ENCODE measurements at regions not wholly inside any gene's neighbourhood (a gene's known extent, or its start where the extent isn't known, plus 50 kb on each side); places are given as distances from the start of the nearest gene placed in this dataset.
"Not testable (repeated sequence)": the region's sequence is repeated elsewhere in the genome, so short reads cannot be mapped to it uniquely, and the experiment has no call there.

DNA sequence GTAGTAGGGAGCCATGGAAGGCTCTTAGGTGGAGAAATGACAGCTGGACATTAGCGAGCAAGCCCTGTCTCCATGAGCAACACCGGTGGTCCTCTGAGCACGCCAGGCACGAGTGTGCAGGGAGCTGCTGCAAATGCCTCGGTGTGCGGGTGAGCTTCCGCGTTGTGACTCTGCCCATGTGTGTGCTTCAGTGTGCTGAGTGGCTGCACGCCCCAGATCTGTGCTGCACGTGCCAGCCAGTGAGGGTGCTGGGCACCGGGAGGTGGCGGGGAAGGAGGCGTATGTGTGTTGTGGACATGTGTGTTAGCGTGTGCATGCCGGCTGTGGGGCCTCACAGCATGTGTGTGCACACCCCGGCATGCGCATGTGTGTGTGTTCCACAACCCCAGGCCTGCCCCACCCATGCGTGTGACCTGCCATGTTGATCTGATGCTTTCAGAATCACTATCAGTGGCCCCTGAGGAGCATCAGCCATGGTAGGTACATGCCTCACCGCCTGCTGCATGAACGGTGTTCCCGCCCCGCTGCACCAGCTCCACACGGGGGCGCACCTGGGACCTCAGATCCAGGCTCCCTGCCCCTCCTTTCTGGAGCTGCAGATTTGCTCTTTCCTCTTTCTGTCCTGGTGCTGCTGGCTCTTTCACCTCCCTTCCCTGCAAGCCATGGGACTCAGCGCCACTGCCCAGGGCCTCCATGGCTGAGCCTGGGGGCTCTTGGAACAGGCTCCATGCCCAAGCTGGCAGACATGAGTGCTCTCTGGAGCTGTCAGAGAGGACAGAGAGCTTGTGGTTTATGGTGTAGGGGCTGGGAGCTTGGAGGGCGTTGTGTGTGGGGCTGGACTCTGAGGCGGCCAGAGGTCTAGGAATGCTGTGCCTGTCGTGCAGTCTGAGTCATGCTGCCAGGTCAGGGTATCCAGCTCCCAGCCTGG, 169.4 kb downstream of the TBC1D2B start:
- TF ChIP-seq, protein P1, sequence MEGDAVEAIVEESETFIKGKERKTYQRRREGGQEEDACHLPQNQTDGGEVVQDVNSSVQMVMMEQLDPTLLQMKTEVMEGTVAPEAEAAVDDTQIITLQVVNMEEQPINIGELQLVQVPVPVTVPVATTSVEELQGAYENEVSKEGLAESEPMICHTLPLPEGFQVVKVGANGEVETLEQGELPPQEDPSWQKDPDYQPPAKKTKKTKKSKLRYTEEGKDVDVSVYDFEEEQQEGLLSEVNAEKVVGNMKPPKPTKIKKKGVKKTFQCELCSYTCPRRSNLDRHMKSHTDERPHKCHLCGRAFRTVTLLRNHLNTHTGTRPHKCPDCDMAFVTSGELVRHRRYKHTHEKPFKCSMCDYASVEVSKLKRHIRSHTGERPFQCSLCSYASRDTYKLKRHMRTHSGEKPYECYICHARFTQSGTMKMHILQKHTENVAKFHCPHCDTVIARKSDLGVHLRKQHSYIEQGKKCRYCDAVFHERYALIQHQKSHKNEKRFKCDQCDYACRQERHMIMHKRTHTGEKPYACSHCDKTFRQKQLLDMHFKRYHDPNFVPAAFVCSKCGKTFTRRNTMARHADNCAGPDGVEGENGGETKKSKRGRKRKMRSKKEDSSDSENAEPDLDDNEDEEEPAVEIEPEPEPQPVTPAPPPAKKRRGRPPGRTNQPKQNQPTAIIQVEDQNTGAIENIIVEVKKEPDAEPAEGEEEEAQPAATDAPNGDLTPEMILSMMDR (IDR thresholded peaks at IDR 0.05) = peak in 1 of 3 experiments; percentile 13
- no peak for TF ChIP-seq EP300 (IDR thresholded peaks at IDR 0.05)
- TF ChIP-seq POLR2A (IDR thresholded peaks at IDR 0.05; ENCODE audit: low read depth) = no peak
- no peak for DNase-seq (ENCODE audit: extremely low spot score)
- H3K36me3 ChIP-seq = no peaks in the 10 kb centered on the region
- peaks cover 0 to 40% (median 0%) of the 10 kb centered on the region in 4 donors for H3K27me3 ChIP-seq
- intact Hi-C loops (cut with DNase I) = no loop called here
- no peak overlapping the region for H3K27ac ChIP-seq (replicated peaks in 1 of 4)
- WGBS = 60% methylated on average over 27 of the region's 28 CpGs
- H3K4me1 ChIP-seq = peaks cover 0 to 7% (median 2%) of the 10 kb centered on the region in 4 donors
- no peaks in the 10 kb centered on the region for H3K9me3 ChIP-seq
- no peak overlapping the region for H3K4me3 ChIP-seq

DNA sequence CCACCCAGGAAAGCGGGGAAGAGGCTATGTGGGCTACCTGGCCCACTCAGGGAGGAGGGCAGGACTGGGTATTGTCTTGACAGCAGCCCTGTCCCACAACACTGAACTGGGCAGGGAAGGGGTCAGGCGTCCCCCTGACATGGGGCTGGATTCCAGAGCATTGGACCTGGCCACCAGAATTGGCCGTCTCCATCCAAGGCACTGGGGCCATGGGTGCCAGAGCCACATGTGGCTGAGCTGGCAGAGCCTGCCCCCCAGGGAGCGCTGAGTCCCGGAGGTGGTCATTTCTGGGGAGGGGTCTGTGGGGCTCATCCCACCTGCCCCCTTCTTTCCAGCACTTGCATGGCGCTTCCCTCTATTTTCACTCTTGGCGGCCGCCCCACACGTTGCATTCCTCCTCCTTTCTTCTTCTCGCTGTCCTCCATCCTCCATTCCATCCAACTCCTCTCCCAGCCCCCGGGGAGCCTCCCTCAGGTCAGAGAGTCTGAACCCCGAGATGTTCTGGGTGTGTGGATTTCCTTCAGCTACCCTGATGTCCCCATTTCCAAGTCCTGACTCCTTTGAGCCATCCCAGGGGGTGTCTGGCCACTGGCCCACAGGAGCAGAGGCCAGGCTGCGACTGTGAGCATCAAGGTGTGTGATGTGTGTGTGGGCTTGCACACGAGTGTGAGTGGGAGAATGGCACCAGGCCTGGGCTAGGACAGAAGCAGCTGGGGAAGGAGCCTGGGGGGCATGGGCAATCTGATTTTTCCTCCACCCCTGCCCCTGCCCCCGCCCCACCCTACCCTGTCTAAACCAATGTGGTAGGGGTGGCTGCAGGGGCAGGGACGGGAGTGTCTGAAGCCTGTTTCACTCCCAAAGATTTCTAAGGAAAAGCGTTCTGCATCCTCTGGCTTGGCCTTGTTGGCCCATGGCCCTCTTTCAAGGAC, 171.2 kb downstream of the TBC1D2B start:
- DNase-seq (ENCODE audit: extremely low spot score); H3K36me3 ChIP-seq; H3K4me1 ChIP-seq; H3K27ac ChIP-seq (replicated peaks in 1 of 4); intact Hi-C loops (cut with DNase I); H3K4me3 ChIP-seq; H3K9me3 ChIP-seq: not testable (repeated sequence)
- peaks cover 0 to 47% (median 0%) of the 10 kb centered on the region in 4 donors for H3K27me3 ChIP-seq
- WGBS = 80% methylated on average over 14 of the region's 17 CpGs

DNA sequence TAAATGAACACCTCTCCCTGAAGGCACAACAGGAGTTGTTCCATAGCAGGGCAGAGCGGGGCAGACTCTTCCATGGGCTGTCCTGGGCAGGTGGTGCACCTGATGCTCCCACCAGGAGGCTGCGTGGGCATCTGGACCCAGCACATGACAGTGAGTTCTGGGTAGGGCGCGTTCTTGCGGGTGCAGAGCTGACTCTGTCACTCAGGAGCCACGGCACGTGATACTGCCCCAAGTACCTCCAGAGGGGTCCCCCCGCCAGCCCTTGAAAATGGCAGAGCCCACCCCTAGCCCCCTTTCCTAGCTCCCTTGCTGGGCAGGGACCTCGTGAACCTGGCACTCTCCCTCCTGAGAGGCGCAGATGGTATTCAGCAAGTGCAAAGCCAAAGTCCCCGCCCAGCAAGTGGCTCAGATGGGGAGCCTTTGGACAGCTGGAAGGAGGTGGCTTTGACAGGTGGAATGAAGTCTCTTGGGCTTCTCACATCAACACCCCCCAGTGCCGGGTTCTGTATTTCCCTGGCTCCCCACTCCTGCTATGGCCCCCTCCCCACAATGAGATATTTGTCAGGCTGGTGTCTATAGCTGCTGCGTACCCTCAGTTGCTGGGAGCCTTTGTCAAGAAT, 172.1 kb downstream of the TBC1D2B start:
- TF ChIP-seq EP300 (IDR thresholded peaks at IDR 0.05) (no peak), POLR2AphosphoS5 (IDR thresholded peaks at IDR 0.05) (no peak), POLR2A (IDR thresholded peaks at IDR 0.05; ENCODE audit: low read depth) (no peak)
- TF ChIP-seq, protein P1 (IDR thresholded peaks at IDR 0.05) = no peak
- H3K36me3 ChIP-seq = no peaks in the 10 kb centered on the region
- H3K9me3 ChIP-seq = no peaks in the 10 kb centered on the region
- H3K4me3 ChIP-seq = no peak overlapping the region
- peaks cover 0 to 47% (median 0%) of the 10 kb centered on the region in 4 donors for H3K27me3 ChIP-seq
- no peak overlapping the region for H3K27ac ChIP-seq (replicated peaks in 1 of 4)
- 90% methylated on average over 5 of the region's 13 CpGs for WGBS
- no peak for DNase-seq (ENCODE audit: extremely low spot score)
- intact Hi-C loops (cut with DNase I) = no loop called here
- peaks cover 0 to 5% (median 2%) of the 10 kb centered on the region in 4 donors for H3K4me1 ChIP-seq

DNA sequence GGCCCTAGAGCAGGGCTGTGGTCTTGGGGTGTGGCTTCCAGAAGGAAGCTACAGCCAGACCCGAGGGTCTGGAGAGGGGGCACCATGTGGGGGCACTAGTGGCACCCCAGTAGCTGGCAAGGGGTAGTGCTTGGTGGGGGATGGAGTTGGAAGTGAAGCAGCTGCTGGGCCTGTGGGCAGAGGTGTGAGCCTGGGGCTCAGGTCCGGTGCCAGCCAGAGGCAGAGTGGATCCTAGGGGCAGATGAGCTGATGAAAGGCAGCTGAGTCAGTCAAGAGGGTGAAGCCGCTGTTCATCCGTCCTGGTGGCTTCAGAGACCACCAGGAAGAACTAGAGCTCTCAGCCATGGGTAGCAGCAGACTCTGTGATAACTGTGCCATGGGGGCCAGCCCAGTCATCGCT, 172.6 kb downstream of the TBC1D2B start:
- Histone ChIP-seq H3K9me3 (no peaks in the 10 kb centered on the region), H3K4me3 (no peak overlapping the region), H3K4me1 (peaks cover 0 to under 1% (median 0%) of the 10 kb centered on the region in 4 donors), H3K27me3 (peaks cover 0 to 44% (median 0%) of the 10 kb centered on the region in 4 donors), H3K27ac (replicated peaks in 1 of 4) (no peak overlapping the region), H3K36me3 (no peaks in the 10 kb centered on the region)
- WGBS = 80% methylated on average over 4 of the region's 5 CpGs
- intact Hi-C loops (cut with DNase I) = no loop called here
- TF ChIP-seq POLR2A (IDR thresholded peaks at IDR 0.05; ENCODE audit: low read depth) = no peak
- TF ChIP-seq, protein P1 (IDR thresholded peaks at IDR 0.05) = no peak
- no peak for TF ChIP-seq POLR2AphosphoS5 (IDR thresholded peaks at IDR 0.05)
- TF ChIP-seq EP300 (IDR thresholded peaks at IDR 0.05) = no peak
- no peak for DNase-seq (ENCODE audit: extremely low spot score)
